Right lobe of liver (tissue), 4 donors: ENCODE measurements at regions not wholly inside any gene's neighbourhood (a gene's known extent, or its start where the extent isn't known, plus 50 kb on each side); places are given as distances from the start of the nearest gene placed in this dataset.

Experiments used
- POLR2A ChIP-seq: fragments of 450-650 bp; IDR thresholded peaks from one replicate; pipeline ENCODE4 v1.6.1; 2017; ENCODE audit warnings: antibody characterized with exemption, mild to moderate bottlenecking
- TF ChIP-seq, protein P1 (sequence below), 4 donors: fragments of 200-600 bp in 3 of 4; fragments of 450-650 bp in 1 of 4; IDR thresholded peaks; one replicate each; pipeline versions ENCODE4 v1.5.1 to v1.8.0; 2016 to 2022; ENCODE audit warnings: antibody characterized with exemption in 4 of 4, mild to moderate bottlenecking in 2 of 4
- donor health status: DM: no; HTN: no; CAD: no.
- donor health status: DM: no; HTN: no; CAD: no.
- donor health status: DM: no; HTN: yes; CAD: no.

DNA sequence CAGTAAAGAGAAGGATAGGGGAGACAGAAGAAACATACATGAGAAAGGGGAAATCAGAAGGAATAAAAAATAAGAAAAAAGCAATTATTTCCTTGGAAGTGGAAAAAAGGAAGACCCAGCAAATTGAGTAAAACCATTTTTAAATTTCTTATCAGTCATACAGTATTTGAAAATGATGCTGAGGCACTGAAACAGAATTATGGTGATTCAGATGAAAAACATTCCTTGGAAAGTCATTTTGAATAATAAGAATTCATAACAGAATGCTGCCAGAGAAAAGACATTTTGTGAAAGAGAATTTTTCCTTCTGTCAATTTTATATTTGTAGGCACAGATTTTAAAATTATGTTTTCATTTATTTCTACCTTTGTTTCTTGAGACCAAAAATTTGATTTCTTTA is 895.5 kb upstream of the EPHA5 start:
- TF ChIP-seq, protein P1, sequence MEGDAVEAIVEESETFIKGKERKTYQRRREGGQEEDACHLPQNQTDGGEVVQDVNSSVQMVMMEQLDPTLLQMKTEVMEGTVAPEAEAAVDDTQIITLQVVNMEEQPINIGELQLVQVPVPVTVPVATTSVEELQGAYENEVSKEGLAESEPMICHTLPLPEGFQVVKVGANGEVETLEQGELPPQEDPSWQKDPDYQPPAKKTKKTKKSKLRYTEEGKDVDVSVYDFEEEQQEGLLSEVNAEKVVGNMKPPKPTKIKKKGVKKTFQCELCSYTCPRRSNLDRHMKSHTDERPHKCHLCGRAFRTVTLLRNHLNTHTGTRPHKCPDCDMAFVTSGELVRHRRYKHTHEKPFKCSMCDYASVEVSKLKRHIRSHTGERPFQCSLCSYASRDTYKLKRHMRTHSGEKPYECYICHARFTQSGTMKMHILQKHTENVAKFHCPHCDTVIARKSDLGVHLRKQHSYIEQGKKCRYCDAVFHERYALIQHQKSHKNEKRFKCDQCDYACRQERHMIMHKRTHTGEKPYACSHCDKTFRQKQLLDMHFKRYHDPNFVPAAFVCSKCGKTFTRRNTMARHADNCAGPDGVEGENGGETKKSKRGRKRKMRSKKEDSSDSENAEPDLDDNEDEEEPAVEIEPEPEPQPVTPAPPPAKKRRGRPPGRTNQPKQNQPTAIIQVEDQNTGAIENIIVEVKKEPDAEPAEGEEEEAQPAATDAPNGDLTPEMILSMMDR (IDR thresholded peaks at IDR 0.05), result no peak
- no peak for TF ChIP-seq POLR2A
